ENCODE measurements at regions not wholly inside any gene's neighbourhood (a gene's known extent, or its start where the extent isn't known, plus 50 kb on each side); places are given as distances from the start of the nearest gene placed in this dataset.

GRCh38 chr10:105615715-105616365 is 974.8 kb downstream of the SORCS3 start:
- TF ChIP-seq CTCF (IDR thresholded peaks at IDR 0.05), result no peak
- no peak for TF ChIP-seq POLR2A (IDR thresholded peaks at IDR 0.05)

Data from right lobe of liver (tissue), 4 donors.